Choroid plexus epithelial cell (primary cell): ENCODE measurements at regions not wholly inside any gene's neighbourhood (a gene's known extent, or its start where the extent isn't known, plus 50 kb on each side); places are given as distances from the start of the nearest gene placed in this dataset.
"Not testable (repeated sequence)": the region's sequence is repeated elsewhere in the genome, so short reads cannot be mapped to it uniquely, and the experiment has no call there.

ENCODE experiments used
- DNase-seq: peaks from one replicate; pipeline ENCODE4 v3.0.0-alpha.2; 2010; ENCODE audit warnings: low read depth
- H3K4me3 ChIP-seq: 2 replicates; pipeline ENCODE4 v1.5.1; 2011; ENCODE audit warnings: low read depth, mild to moderate bottlenecking, control low read depth, low read length, moderate library complexity
- CTCF ChIP-seq: conservative IDR thresholded peaks from 2 replicates; pipeline ENCODE4 v1.5.1; 2011; ENCODE audit warnings: low read depth, mild to moderate bottlenecking, control low read depth, inconsistent platforms, low read length, moderate library complexity

DNA sequence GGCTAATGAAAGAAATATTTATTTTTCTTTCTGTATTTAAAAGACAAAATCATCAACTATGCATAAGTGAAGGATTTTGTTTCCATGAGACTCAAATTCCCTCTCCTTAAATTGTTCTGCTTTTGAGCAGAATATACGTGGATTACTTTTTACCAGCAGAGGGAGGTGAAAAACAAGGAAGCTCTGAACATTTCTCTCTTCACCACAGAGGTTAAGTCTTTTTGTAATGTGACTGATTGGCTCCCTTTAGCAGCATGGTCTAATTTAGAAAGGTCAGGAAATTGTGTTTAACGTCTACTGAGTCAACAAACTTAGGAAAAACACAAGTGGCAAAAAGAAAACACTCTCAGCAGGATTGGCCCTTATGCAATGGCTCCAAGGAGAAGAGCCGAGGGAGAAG is 55.1 kb upstream of the F9 start:
- no peak overlapping the region for H3K4me3 ChIP-seq
- no peak for DNase-seq
- TF ChIP-seq CTCF, result no peak

DNA sequence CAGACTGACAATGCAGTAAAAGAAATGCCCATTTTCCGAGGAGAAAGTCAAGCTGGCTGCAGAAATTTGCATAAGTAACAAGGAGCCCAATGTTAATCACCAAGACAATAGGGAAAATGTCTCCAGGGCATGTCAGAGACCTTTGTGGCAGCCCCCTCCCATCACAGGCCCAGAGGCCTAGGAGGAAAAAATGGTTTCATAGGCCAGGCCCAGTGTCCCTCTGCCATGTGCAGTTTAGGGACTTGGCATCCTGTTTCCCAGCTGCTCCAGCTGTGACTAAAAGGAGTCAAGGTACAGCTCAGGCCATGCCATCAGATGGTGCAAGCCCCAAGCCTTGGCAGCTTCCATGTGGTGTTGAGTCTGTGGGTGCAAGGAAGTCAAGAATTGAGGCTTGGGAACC is 68.6 kb upstream of the F9 start:
- DNase-seq, H3K4me3 ChIP-seq: not testable (repeated sequence)

GRCh38 chrX:139454743-139455142 is 75.8 kb upstream of the F9 start:
- DNase-seq, result no peak
- TF ChIP-seq CTCF, result no peak
- H3K4me3 ChIP-seq, result no peak overlapping the region

GRCh38 chrX:139448996-139449395 is 81.5 kb upstream of the F9 start:
- H3K4me3 ChIP-seq, result no peak overlapping the region
- TF ChIP-seq CTCF, result no peak
- DNase-seq, result peak; percentile 1

DNA sequence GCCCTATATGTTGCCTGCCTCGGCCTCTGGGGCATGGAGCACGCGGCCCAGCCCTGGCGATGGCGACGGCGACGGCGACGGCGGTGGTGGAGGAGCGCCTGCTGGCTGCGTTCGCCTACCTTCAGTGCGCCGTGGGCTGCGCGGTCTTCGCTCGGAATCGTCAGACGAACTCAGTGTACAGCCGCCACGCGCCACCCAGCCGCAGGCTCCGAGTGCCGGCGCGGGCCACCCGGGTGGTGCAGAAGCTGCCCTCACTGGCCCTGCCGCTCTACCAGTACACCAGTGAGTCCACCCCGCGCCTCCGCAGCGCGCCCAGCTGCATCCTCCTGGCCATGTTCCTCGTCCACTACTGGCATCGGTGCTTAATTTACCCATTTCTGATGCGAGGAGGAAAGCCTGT is 83.7 kb upstream of the F9 start:
- no peak for TF ChIP-seq CTCF
- H3K4me3 ChIP-seq, result no peak overlapping the region
- DNase-seq, result no peak

DNA sequence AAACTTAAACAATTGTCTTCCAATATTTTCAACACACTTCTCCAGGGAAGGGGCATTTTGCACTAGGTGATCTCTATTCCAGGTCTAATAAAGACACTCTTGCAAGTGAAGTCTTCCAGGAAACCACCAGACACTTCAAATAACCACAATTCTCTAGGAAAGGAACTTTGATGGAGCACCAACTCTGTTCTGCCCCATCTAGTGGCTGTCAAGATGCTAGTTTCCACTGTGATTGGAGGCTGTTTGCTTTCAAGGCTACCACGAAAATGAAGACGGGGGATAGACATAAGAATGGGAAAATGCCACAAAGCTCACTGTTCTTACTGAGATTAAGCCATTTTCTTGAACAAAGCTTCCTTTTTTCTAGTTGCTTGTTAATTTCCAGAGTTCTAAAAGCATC is 100.6 kb upstream of the F9 start:
- DNase-seq, result no peak
- H3K4me3 ChIP-seq, result no peak overlapping the region
- no peak for TF ChIP-seq CTCF

DNA sequence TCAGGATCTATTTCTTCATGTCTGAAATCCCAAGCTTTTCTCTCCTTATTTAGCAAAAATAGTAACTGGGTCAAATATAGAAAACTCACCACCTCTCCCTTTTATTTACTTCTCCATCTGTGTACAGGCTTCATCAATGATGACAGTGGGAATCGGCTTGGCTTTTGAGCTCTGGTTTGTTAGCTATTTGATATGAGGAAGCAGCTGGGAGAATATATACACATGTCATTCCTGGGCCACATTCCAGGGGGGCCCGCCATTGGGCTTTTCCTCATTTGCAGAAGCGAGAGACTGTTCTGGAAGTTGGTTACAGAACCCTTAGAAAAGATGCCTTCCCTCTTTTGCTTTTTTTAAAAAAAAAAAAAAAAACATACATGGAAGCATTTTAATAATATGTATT is 107.4 kb upstream of the F9 start:
- no peak overlapping the region for H3K4me3 ChIP-seq
- no peak for DNase-seq
- TF ChIP-seq CTCF, result no peak

DNA sequence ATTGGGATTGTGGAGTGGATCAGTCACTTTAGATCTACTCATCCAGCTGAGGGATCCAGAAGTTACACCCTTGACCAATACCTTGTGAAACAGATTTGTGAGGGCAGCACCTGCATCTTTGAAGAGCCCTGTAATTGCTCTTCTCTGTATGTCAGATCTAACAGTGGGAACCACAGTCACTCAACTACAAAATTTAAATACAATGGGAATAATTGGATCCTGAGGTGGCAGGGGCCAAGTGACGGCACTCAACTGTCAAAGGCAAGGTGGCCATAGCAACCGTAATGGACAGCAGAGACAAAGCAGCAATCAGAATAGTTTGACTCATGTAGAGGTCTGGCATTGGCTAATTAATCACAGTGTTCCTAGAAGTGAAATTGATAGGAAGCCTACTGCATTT is 132.3 kb upstream of the F9 start:
- DNase-seq, H3K4me3 ChIP-seq: not testable (repeated sequence)
